ENCODE measurements at regions not wholly inside any gene's neighbourhood (a gene's known extent, or its start where the extent isn't known, plus 50 kb on each side); places are given as distances from the start of the nearest gene placed in this dataset.

DNA sequence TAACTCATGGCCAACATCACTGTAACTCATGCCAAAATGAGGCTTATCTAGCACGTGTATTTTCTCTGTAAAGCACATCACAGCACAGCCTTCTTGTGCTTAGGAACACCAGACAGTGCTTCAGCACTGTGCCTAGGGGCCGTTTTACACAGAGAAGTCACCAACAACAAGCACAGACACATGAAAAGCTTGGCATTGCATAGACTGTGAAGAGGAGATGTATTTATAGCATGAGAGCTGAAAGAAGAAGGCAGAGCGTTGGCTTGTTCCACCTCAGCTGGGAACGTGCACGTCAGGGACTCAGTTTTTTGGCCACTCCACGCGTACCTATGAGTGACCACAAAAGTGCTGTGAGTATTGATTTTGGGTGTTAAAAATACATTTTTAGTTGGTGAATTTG is 116.3 kb upstream of the SFRP2 start:
- Histone ChIP-seq H3K4me2 (ENCODE audit: low read length) (no peak overlapping the region), H3K4me1 (ENCODE audit: insufficient read depth, low read length) (no peaks in the 10 kb centered on the region), H3K27me3 (ENCODE audit: insufficient read depth, low read length) (no peaks in the 10 kb centered on the region), H4K20me1 (ENCODE audit: insufficient read depth, low read length) (no peaks in the 10 kb centered on the region), H3K4me3 (ENCODE audit: insufficient read depth, low read depth, low read length) (no peak overlapping the region), H3K36me3 (ENCODE audit: insufficient read depth, low read length) (no peaks in the 10 kb centered on the region), H3K9ac (ENCODE audit: low read length) (no peak overlapping the region), H3K9me3 (ENCODE audit: insufficient read depth, low read depth, low read length) (no peaks in the 10 kb centered on the region), H3K27ac (ENCODE audit: low read depth, low read length) (no peak overlapping the region), H2AFZ (ENCODE audit: low read depth, low read length) (no peak overlapping the region), H3K79me2 (ENCODE audit: insufficient read depth, low read length) (no peaks in the 10 kb centered on the region)
- DNase-seq (ENCODE audit: low read depth) (no peak), FAIRE-seq (no peak)
- Mint-ChIP-seq H3K36me3 (ENCODE audit: low read depth, unreplicated experiment) (no peaks in the 10 kb centered on the region), H3K27ac (ENCODE audit: unreplicated experiment) (no peak overlapping the region), H3K9me3 (ENCODE audit: unreplicated experiment) (no peaks in the 10 kb centered on the region), H3K4me1 (ENCODE audit: low read depth, unreplicated experiment) (peaks cover 2% of the 10 kb centered on the region), H3K27me3 (ENCODE audit: low read depth, unreplicated experiment) (peaks cover 4% of the 10 kb centered on the region), H3K4me3 (ENCODE audit: unreplicated experiment) (no peak overlapping the region)
- TF ChIP-seq EZH2 (IDR thresholded peaks at IDR 0.05; ENCODE audit: insufficient read depth, low read length): no peak
- TF ChIP-seq, protein P1, sequence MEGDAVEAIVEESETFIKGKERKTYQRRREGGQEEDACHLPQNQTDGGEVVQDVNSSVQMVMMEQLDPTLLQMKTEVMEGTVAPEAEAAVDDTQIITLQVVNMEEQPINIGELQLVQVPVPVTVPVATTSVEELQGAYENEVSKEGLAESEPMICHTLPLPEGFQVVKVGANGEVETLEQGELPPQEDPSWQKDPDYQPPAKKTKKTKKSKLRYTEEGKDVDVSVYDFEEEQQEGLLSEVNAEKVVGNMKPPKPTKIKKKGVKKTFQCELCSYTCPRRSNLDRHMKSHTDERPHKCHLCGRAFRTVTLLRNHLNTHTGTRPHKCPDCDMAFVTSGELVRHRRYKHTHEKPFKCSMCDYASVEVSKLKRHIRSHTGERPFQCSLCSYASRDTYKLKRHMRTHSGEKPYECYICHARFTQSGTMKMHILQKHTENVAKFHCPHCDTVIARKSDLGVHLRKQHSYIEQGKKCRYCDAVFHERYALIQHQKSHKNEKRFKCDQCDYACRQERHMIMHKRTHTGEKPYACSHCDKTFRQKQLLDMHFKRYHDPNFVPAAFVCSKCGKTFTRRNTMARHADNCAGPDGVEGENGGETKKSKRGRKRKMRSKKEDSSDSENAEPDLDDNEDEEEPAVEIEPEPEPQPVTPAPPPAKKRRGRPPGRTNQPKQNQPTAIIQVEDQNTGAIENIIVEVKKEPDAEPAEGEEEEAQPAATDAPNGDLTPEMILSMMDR (IDR thresholded peaks at IDR 0.05; ENCODE audit: insufficient read depth, low read depth, low read length): no peak

- no peak for DNase-seq (ENCODE audit: low read depth)
- H3K4me3 Mint-ChIP-seq (ENCODE audit: unreplicated experiment): no peak overlapping the region
- Histone ChIP-seq H3K9me3 (ENCODE audit: insufficient read depth, low read depth, low read length) (no peaks in the 10 kb centered on the region), H4K20me1 (ENCODE audit: insufficient read depth, low read length) (no peaks in the 10 kb centered on the region), H3K27ac (ENCODE audit: low read depth, low read length) (no peak overlapping the region), H3K79me2 (ENCODE audit: insufficient read depth, low read length) (no peaks in the 10 kb centered on the region), H3K4me2 (ENCODE audit: low read length) (no peak overlapping the region), H3K4me1 (ENCODE audit: insufficient read depth, low read length) (no peaks in the 10 kb centered on the region), H3K27me3 (ENCODE audit: insufficient read depth, low read length) (no peaks in the 10 kb centered on the region), H3K9ac (ENCODE audit: low read length) (no peak overlapping the region), H3K4me3 (ENCODE audit: insufficient read depth, low read depth, low read length) (no peak overlapping the region), H3K36me3 (ENCODE audit: insufficient read depth, low read length) (no peaks in the 10 kb centered on the region), H2AFZ (ENCODE audit: low read depth, low read length) (no peak overlapping the region)
- TF ChIP-seq, protein P1 (IDR thresholded peaks at IDR 0.05; ENCODE audit: insufficient read depth, low read depth, low read length): no peak
- TF ChIP-seq EZH2 (IDR thresholded peaks at IDR 0.05; ENCODE audit: insufficient read depth, low read length): no peak
- FAIRE-seq: no peak
- no peaks in the 10 kb centered on the region for H3K4me1 Mint-ChIP-seq (ENCODE audit: low read depth, unreplicated experiment)
- peaks cover 7% of the 10 kb centered on the region for H3K27me3 Mint-ChIP-seq (ENCODE audit: low read depth, unreplicated experiment)
- H3K27ac Mint-ChIP-seq (ENCODE audit: unreplicated experiment): no peak overlapping the region
- no peaks in the 10 kb centered on the region for H3K36me3 Mint-ChIP-seq (ENCODE audit: low read depth, unreplicated experiment)
- H3K9me3 Mint-ChIP-seq (ENCODE audit: unreplicated experiment): no peaks in the 10 kb centered on the region
Observed at GRCh38 chr4:153904011-153904410, 115.1 kb upstream of the SFRP2 start.

GRCh38 chr4:153901220-153901619 is 112.3 kb upstream of the SFRP2 start:
- TF ChIP-seq, protein P1 (IDR thresholded peaks at IDR 0.05; ENCODE audit: insufficient read depth, low read depth, low read length): no peak
- no peak for TF ChIP-seq EZH2 (IDR thresholded peaks at IDR 0.05; ENCODE audit: insufficient read depth, low read length)
- no peak overlapping the region for H3K4me3 Mint-ChIP-seq (ENCODE audit: unreplicated experiment)
- H3K27me3 ChIP-seq (ENCODE audit: insufficient read depth, low read length): no peaks in the 10 kb centered on the region
- no peak overlapping the region for H2AFZ ChIP-seq (ENCODE audit: low read depth, low read length)
- H3K4me1 ChIP-seq (ENCODE audit: insufficient read depth, low read length): no peaks in the 10 kb centered on the region
- H4K20me1 ChIP-seq (ENCODE audit: insufficient read depth, low read length): no peaks in the 10 kb centered on the region
- FAIRE-seq: no peak
- H3K9me3 ChIP-seq (ENCODE audit: insufficient read depth, low read depth, low read length): no peaks in the 10 kb centered on the region
- H3K4me3 ChIP-seq (ENCODE audit: insufficient read depth, low read depth, low read length): no peak overlapping the region
- no peaks in the 10 kb centered on the region for H3K79me2 ChIP-seq (ENCODE audit: insufficient read depth, low read length)
- H3K4me2 ChIP-seq (ENCODE audit: low read length): no peak overlapping the region
- no peaks in the 10 kb centered on the region for H3K9me3 Mint-ChIP-seq (ENCODE audit: unreplicated experiment)
- no peak overlapping the region for H3K27ac ChIP-seq (ENCODE audit: low read depth, low read length)
- no peaks in the 10 kb centered on the region for H3K36me3 Mint-ChIP-seq (ENCODE audit: low read depth, unreplicated experiment)
- peaks cover 7% of the 10 kb centered on the region for H3K27me3 Mint-ChIP-seq (ENCODE audit: low read depth, unreplicated experiment)
- DNase-seq (ENCODE audit: low read depth): no peak
- H3K4me1 Mint-ChIP-seq (ENCODE audit: low read depth, unreplicated experiment): no peaks in the 10 kb centered on the region
- H3K9ac ChIP-seq (ENCODE audit: low read length): no peak overlapping the region
- no peaks in the 10 kb centered on the region for H3K36me3 ChIP-seq (ENCODE audit: insufficient read depth, low read length)
- no peak overlapping the region for H3K27ac Mint-ChIP-seq (ENCODE audit: unreplicated experiment)
